ENCODE measurements at regions not wholly inside any gene's neighbourhood (a gene's known extent, or its start where the extent isn't known, plus 50 kb on each side); places are given as distances from the start of the nearest gene placed in this dataset.

DNA sequence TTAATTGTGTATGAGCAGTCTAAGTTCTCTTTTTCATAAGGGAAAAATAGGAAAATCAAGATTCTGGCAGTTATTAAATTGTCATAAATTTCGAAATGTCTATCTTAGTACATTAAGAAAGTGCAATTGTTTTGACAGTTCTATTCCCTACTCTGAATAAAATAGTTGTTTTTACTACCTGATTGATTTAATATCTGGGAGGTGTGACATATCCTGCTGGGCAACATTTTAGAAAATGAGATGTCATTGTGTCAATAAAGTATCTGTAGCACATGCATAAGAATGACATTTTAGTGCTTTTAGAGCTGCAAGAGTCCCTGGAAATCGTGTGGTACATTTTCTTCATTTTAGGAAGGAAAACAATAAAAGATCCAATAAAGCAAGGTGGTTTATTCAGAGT, 139.2 kb upstream of the COL11A1 start:
- DNase-seq, result no peak

DNA sequence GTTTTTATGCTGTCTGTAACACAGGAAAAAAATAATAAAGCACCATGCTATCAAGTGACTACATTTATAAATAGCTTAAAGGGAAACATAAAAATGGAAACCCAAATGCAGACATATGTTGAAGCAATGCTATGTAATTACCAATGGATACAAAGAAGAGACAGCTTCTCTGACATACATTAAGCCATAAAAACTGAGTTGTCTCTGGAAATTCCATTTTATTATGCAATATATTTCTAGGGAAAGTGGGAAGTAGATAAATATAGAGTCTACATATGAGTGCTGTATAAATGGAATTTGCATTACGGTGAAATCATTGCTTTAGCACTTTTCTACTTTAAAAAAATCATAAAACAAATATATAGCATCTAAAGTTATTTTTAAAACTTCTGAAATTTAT, 135.2 kb upstream of the COL11A1 start:
- no peak for DNase-seq

DNA sequence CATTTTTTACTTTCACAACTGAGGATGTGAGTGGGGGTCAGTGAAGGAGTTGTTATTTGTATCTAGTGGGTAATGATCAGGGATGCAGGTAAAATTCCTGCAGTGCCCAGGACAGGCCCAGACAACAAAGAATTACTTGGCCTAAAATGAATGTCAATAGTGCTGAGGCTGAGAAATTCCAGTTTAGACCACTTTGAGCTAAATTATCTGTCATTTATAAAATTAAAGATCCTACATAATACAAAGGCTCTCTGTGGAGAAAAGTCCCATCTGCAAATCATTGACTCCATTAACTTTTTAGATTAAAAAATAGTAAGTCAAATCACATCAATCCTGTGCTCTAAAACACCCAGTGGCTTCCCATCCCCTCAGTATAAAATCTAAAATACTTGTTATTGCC, 130.7 kb upstream of the COL11A1 start:
- no peak for DNase-seq

DNA sequence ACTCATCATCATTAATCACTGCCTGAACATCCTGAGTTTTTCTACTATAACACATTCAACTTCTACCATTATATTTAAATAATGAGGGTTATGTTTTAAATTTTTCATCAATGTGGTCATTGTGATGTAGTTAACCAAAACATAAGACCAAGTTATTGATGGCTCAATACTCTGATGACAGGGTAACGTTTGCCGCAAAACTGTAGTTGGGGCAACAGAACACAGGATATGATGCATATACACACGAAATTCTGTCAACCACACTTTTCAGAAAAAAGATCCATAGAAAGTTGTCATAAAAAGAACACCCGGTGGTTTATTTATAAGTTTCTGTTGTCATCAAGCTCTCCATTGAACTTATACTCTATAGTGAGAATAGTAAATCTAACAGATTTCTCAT, 121.7 kb upstream of the COL11A1 start:
- no peak for DNase-seq

DNA sequence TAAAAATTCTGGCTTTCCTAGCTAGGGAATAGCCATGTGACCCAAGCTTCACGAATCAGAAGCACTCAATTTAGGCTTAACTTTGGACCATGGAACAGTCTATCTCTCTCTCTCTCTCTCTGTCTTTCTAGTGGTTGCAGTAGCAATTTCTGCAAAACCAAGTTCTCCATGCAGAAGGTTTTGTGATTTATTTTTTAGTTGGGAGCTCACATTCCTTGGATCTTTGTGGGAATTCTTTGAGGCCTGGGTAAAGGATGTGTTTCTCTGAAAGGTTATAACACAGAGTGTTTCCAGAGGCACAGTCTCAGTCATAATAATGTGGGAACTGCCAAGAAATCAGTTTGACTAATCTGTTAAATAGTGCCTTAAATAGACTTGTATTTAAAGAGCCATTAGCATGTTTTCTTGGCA, 112.3 kb upstream of the COL11A1 start:
- DNase-seq, result no peak

DNA sequence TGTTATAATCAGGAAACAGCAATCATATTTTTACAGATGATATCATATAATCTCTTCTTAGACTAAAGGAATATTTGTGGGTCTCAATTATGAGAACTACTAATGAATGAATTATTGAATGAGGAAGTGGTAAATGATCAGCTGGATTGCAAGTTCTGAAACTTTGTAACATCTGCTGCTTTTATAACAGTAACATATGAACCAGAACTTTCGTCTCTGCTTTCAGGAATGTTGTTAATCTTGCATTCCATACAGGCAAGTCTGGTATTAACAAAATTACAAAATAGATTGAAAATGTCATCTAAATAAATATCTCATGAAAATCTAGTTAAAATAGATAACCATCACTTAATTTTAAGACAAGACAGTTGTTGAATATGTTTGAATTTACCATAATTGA, 110.5 kb upstream of the COL11A1 start:
- DNase-seq, result no peak

DNA sequence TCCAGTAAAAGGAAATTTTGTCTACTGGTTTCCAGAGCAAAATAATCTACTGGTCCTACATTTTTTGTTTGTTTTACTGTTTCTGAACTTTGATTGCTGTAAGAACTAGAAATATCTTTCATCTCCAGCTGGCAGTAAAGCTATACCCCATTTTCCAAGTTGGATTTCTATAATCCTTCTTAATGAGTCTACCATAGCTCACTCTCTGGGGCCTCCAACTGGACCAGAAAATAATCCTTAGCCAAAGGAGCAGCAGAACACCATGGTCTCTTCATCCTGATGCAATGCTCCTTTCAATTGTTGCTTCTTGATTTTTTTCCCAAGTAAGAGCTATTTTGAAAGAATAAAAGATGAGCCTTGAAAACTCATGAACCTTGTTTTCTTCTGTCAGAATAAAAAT, 110.0 kb upstream of the COL11A1 start:
- DNase-seq, result no peak

DNA sequence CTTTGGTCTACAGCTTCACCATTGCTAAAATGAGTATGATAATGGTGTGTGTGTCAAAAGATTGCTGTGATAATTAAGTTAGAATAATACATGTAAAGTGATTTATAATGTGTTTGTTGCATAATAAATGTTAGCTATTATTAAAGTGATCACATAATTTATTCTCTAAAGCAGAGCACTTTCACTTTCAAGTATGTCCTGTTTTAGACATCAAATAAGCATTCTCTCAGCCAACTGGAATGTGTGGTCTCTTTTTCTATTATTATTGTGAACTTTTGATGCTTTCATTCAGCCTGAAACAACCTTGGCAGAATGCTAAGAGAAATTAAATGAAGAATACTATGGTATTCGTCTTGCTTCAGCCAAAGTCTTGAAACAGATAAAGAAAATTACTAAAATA, 102.8 kb upstream of the COL11A1 start:
- no peak for DNase-seq

DNA sequence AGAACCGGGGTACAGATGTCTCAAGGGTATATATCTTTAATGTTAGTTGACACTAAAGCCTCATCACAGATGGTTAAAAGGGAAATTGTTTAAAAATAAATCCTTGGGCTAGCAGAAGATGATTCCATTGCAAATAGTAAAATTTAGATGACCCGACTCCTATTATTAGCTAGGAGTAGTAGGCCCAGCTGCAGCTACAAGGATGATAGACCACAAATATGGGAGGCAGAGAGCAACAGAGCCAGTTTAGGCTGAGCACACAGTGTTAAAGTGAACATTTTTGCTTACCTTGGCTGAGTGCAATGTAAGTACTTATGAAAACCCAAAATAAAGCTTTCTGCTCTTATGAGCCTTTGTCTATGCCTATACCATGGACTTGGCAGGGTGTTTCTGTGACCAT, 100.5 kb upstream of the COL11A1 start:
- no peak for DNase-seq

DNA sequence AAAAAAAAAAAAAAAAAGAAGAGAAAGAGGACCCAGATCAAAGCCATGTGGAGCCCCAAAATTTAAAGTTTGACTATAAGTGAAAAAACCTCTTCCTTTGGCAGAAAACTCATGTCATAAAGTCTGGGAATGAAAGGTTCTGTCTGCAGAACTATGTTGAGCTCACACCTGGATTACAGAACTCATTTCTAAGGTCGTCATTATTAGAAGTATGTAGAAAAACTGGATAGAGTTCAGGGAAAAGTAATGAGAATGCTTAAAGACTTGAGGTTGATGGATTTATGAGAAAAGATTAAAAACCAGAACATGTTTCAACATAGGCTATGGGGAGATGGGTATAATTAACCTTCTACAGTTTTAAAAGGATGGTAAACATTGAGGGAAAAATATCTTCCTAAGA, 90.7 kb upstream of the COL11A1 start:
- DNase-seq, result no peak

DNA sequence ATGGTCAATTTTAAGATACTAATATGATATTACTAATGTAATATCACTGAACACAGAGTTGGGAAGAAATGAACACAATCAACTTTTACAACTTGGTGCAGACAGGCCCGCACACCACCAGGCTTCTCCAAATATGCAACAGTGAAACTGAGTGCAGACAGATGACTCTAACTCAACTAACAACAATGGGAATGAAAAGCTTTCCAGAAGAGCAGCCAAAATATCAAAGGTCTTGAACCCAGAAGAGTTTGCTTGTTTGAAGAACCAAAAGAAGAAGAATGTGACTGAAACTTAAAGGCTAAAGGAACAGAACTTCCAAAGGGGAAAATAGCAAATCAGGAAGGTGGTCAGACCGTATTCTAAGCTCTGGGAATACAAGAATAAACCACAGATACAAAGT, 89.8 kb upstream of the COL11A1 start:
- no peak for DNase-seq

DNA sequence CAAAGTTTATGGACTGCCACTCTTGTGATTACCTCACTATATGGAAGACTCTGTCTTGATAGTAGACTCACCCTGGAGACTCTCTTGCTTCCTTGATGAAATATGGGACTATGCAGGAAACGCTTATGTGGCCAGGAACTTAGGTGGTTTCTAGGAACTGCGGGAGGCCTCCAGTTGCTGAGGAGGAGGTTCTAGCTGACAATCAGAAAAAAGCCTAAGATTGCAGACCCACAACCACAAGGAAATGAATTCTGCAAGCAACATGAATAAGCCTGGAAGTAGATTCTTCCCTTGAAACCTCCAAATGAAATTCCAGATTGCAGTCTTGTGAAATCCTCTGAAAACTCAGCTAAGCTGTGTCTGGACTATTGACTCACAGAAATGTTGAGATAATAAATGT, 88.9 kb upstream of the COL11A1 start:
- no peak for DNase-seq

DNA sequence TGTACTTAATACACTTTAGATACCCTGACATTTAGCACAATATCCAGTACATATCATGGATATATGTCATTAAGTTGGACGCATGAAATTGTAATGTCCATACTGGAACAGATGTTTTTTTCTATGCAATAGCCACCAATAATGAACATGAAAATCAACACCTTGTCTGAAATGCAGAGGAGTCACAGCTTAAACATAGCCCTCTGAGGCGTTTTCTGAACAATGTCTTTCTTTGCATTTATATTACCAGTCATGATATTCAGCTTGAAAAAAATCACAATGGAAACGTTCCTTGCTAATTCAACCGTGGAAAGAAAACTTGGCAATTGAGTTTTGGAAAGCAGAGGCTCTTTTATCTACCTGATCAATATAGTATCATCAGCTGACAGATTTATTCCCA, 86.7 kb upstream of the COL11A1 start:
- DNase-seq, result no peak

DNA sequence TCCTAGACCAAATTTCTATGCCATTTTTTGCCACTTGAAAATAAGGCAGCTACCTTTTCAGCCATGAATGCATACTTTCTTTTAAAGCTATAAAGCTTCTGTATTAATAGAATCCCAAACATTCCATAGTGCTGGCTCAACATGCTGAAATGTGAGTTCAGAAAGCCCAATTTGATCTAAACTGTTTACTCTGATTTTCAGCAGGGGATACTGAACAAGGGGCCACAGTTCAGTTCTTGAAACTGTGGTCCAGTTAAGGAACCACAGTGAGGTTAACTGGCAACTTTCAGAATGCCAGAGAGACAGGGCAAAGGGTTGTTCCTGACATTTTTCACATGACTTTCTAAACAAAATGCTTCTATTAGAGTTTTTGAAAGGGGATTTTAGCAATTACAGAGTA, 85.7 kb upstream of the COL11A1 start:
- DNase-seq, result no peak

DNA sequence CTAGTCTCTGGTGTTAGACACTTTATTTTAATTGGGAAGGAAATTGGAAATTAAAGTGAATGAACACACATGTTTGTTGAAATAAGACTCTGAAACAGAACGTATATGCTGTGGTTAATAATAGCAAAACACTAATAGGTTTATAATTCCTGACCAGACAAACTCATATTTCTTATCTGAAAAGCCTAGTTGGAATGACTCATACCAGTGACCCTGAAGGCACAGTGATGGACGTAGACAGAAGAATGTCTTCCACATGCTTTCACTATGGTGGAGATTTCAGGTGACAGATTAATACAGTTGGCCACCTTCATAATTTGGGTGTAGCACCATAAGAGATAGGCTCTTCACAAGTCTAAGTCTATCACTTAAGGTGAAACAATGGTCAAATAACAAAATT, 83.0 kb upstream of the COL11A1 start:
- no peak for DNase-seq

DNA sequence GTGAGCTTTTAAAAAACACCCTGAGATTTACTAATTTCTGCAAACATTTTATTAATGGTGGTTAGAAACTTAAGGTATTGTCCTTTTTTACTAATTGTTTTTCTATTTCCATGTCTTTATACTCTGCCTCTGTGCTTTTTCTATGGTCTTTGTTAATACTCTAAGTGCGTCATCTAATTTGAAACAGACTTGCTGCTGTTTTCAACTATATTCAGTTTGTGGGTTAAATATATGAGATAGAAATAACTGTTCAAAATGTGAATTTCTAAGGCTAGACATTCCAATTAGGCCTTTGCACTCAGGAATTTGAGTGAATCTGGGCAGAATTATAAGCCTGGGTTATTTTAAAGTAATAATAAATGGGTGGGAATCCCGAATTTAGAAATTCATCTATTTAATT, 82.4 kb upstream of the COL11A1 start:
- no peak for DNase-seq

DNA sequence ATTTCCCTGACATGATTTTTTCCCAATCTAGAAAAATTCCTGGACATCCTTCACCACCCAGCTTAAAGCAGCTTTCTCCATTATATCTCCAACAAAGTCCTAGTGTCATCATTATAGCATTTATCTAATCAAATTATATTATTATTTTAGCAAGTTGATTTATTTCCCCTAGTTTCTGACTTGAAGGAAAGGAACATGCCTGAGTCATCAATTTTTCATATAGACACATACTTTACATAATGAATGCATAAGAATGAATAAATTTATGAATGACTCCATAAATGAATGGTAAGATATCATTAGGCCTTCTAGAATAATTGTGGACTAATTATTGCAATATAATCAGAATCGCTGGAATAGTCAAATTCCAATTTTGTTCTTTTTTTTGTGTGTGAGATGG, 79.4 kb upstream of the COL11A1 start:
- DNase-seq, result no peak

DNA sequence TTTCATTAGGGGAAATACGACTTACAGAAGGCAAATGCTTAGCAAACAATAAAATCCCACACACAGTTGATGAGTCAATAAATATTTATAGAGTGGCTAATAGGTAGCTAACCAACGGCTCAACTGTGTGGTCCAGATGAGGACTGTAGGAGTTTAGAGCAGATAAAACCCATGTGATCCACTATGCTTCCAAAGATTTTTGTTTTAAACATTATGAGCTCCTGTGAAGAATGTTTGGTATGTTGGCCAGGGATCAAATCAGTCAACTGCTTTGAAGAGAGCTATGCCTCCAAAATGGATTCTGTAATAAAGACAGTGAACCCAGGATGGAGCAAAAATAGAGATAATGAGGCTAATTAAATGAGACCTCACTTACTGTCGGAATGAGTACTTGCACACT, 72.3 kb upstream of the COL11A1 start:
- no peak for DNase-seq

DNA sequence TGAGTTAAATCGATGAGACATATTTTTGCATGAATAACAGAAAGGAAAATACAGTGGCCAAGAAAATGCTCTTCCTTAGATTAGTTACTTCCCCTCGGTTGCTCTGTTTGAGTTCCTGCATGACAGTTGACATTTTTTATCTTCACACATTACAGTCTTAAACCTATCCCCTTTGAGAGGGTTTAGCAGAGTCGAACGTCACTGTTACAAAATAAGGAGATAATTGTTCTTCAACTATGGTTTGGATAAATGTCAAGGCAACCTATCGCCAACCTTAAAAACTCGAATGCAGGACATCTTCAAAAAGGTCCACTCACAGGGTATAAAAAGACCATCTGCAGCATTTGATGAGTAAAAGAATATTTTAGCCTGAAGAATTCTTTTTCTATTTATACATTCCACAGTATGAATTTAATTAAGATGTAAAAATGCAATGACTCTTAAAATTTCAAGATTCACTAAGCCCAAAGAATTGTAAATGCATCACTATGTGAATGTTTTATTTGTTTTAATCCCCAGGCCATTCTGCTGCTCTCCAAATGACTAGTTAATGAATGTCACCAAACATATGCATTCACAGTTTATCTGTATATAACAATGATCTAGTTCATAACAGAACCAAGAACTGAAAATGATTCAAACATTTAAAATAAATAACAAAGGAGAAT, 68.9 kb upstream of the COL11A1 start:
- DNase-seq, result no peak

DNA sequence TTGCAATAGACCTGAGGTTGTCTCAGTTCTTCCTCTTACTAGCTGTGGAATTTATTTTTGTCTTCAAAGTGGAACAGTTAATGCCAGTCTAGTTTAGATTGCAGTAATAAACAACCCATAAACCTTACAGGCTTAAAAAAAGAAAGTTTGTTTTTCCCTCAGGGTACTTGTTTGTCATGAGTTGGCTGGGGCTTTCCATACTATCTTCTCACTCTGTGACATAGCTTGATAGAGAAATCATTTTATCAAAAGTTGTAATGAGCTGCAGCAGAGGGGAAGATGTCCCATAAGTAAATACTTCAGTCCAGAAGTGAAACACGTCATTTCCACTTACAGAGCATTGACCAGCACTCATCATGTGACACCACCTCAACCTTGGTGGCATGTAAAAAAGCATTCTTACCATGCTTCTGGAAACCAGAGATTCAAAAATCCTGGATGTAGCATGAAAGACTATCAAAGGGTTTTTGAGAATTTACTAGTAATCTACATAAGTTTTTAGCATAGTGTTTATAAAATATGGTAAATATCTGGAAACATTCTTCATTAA, 62.8 kb upstream of the COL11A1 start:
- DNase-seq, result no peak

DNA sequence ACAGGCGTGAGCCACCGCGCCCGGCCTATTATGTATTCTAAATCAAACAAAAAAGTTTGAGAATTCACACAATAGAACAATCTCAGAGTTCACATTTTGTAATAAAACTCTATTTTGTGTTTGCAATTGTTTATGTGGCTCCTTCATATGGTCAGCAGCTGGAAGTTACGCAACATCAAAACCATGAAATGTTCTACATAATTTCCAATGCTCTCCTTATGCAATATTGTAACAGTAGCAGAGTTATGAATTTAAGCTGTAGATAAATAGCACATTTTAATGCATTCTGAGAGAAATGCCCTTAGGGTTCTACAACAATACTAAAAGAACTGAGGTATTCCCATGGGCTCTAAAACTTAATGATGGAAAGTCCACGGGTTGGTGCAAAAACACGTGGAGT, 62.3 kb upstream of the COL11A1 start:
- DNase-seq, result no peak

DNA sequence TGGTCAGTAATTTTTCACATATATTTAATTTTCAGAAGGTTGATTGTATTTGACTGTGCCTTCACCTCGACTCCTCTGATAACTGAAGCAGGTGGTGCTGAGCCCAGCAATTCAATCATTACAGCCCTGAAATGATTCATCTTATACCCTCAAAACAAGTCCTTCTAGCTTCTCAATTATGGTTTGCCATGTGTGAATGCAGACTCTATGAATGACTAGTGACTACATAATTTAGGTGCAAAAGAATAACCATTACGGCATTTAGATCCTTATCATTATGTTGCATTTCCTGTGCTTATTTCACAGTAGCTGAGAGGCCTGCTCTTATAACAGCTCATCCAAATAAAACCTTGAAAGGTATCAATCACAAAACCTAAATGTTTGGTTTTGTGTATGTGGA, 54.0 kb upstream of the COL11A1 start:
- no peak for DNase-seq

DNA sequence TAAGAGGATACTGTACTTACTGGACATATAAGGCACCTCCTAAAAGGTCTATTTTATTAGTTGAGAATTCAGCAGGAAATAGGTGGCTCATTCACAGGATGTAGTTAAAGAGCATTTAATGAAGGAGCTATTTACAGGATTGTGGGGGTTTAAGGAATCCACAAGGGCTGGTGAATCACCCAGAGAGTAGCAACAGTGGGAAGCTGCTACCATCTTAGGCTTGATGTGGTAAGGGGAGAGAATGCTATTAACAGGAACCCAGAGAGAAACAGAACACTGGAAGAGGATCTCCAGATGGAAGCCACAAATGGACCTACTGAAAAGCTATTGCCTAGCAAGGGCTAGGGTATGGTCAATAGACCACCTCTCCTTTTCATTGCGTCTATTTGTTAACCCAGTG, 52.0 kb upstream of the COL11A1 start:
- no peak for DNase-seq
